ENCODE measurements at regions not wholly inside any gene's neighbourhood (a gene's known extent, or its start where the extent isn't known, plus 50 kb on each side); places are given as distances from the start of the nearest gene placed in this dataset.
"Not testable (repeated sequence)": the region's sequence is repeated elsewhere in the genome, so short reads cannot be mapped to it uniquely, and the experiment has no call there.

- no peak for DNase-seq
These were observed 106.6 kb upstream of the BARHL2 start for GRCh38 chr1:90823686-90824085.

GRCh38 chr1:90821788-90822359 lies 104.8 kb upstream of the BARHL2 start:
- no peak for DNase-seq

DNA sequence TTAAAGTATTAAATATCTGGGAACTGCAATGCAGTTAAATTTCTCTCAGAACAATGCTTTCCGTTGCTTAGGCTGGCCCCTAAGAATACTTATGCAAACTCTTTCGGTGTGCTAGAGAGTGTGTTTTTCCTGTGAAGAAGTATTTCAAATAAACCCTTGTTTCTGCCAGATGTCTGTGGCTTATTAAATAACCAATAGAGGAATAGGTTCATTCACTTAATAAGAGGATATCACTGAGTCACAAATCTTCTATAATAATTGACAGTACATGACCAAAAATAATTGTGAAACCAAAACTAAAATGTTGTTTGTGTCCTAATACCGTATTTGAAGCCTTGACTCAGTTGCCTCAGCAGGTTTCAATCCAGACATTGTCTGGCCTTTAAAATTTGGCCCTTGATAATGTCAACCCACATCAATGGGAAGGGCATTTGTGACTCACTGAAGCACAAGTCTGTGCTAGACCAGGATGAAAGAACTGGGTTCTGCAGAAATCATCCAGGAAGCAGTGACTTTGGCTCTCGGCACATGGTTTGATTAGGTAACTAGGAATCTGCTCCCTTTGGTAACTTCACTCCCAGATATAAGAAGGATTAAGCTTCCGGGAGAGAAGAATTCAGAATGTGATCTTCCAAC lies 104.2 kb upstream of the BARHL2 start:
- no peak for DNase-seq

- DNase-seq = no peak
These were observed 103.6 kb upstream of the BARHL2 start for GRCh38 chr1:90820745-90821144.

DNA sequence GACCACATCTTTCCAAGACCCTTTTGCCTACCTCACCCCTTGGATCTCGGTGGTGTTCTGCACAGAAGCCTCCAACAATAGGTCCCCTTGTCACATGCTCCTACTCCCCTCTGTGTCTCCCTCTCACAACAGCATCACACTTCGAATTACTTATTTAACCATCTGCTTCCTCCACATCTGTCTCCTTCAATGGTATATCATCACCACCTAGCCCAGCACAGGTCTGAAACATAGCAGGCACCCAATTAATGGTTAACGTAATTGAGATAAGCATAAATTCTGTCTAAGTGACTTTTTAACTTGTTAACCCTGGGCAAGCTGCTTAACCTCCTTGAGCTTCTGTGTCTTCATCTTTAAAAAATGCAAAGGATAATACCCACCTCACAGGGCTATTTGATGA lies 100.3 kb upstream of the BARHL2 start:
- no peak for DNase-seq

GRCh38 chr1:90812237-90812636 lies 95.1 kb upstream of the BARHL2 start:
- DNase-seq = not testable (repeated sequence)

DNA sequence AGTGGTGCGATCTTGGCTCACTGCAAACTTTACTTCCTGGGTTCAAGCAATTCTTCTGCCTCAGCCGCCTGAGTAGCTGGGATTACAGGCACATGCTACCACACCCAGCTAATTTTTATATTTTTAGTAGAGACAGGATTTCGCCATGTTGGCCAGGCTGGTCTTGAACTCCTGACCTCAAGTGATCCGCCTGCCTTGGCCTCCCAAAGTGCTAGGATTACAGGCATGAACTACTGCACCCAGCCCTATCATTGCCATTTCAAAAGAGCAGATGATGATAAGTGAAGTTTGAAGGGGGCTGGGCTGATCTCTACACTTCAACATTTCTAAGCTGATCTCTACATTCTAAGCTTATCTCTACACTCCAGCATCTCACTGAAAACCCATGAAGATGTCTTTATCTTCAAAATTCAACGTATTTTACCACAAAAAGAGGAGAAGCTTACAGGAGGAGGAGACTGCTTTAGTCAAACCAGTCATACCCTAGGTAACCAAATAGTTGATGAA lies 94.4 kb upstream of the BARHL2 start:
- not testable (repeated sequence) for DNase-seq

DNA sequence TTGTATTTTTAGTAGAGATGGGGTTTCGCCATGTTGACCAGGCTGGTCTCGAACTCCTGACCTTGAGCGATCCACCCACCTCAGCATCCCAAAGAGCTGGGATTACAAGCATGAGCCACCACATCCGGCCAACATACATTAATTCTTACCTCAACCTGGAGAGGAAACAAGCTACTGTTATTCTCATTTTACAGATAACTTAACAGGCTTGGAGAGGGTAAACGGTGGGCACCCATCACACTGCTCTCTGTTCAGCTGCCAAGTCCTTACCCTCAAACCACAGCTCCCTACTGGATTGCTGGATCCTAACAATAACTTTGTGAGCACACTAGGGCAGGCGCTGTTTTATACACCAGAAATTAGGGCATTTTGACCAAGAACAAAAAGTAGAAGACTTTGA lies 93.6 kb upstream of the BARHL2 start:
- no peak for DNase-seq

- DNase-seq = no peak
These were observed 92.9 kb upstream of the BARHL2 start for GRCh38 chr1:90809996-90810395.

- DNase-seq = no peak
These were observed 92.0 kb upstream of the BARHL2 start for GRCh38 chr1:90809093-90809492.

DNA sequence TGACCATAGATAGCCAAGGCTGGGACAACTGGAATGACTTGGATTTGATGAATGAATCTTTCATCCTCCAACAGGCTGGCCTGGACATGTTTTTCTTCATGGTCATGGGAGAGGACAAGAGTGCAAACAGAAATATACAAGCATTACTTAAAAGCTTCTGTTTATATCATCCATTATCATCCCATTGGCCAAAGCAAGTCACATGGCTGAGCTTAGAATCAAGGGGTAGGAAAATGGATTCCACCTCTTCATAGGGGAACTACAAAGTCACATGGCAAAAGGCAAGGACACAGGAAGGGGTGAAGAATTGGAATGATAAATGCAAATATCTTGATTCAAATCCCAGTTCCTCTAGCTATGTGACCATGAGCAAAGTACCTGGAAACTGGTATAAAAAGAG lies 90.2 kb upstream of the BARHL2 start:
- DNase-seq = no peak

GRCh38 chr1:90802622-90803021 lies 85.5 kb upstream of the BARHL2 start:
- DNase-seq = no peak

DNA sequence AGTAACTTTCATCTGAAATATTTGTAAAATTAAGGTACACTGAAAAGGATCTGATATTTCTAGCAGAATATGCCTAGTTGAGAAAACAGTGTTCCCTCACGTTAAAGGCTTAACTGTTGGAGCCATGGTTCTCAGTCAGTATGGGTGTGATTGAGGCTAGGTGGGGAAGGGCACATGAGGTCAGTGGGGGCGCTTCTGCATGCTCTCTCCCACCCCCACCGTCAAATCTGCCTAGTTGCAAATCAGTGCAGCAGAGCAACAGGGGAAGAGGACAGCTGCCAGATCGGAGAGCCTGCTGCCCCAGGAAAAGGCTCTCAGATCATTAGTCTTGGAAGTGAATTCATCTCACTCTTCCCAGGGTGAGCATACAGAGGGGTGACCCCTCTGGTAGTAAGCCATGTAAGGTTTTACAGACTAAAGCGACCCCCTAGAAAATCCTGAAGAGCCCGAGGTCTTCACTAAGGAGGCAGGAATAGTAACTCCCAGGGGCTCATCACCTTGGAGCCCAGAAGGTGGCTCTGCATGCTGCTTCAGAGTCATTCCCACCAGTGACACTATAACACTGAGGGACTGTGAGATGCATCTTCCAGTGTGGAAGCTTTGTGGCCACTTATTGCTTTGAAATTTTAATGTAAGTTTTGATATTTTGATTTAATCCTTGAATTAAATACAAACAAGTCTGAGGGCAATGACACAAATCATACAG lies 83.1 kb upstream of the BARHL2 start:
- DNase-seq = no peak

GRCh38 chr1:90799326-90799725 lies 82.2 kb upstream of the BARHL2 start:
- no peak for DNase-seq

DNA sequence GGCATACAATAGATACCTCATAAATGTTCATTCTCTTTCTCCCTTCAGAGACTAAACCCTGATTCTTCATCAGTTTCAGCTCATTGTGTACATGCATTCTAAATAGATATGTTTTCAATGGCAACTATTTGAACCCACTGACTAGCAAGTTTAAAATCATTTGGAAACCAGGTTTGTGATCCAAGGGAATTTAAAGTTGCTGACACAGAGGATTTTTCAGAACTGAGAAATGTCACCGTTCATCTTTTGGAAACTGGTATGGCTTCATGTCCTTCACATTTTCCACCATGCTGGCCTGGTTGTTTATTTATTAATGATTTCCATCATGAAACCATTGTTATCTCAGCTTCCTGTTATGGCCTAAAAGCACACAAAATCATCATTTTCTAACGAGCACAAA lies 81.8 kb upstream of the BARHL2 start:
- no peak for DNase-seq

- no peak for DNase-seq
These were observed 81.2 kb upstream of the BARHL2 start for GRCh38 chr1:90798344-90798743.

DNA sequence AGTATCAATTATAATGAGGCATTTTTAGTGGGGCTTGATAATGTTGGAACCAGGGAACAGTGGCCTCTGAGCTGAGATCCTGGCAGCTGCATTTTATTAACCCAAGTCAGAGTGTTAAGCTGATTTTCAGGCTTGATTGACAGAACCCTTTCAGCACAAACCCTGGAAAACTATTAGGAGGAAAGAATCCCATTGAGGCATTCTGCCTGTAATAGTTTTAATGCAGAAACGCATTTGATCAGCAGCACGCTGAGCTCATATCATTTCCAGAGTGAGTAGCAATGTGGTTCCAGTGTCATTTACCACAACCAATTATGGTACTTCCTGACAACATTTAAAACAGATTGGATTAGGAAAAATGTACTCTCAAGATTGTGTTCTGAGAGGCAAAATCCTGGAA lies 78.3 kb upstream of the BARHL2 start:
- no peak for DNase-seq

- DNase-seq = no peak
These were observed 69.6 kb upstream of the BARHL2 start for GRCh38 chr1:90786709-90787108.

- DNase-seq = no peak
These were observed 67.2 kb upstream of the BARHL2 start for GRCh38 chr1:90784186-90784847.

DNA sequence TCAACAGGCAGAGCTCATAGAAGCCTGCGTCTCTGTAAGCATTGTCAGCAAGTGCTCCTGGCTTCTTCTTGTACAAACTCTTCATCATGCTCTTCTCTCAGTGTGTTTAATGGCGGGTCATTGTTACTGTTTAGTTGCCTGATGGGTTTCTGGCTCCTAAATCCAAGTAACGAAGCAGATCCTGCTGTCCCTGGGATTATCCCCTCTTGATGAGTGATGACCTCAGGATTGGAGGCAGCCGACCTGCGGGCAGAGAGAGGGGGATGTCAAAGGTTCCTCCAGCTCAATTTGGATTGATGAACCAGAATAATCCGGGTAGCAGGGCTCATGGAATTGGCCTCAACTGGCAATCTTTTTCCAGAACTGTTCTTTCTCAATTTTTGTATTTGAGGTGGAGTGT lies 66.1 kb upstream of the BARHL2 start:
- DNase-seq = no peak

DNA sequence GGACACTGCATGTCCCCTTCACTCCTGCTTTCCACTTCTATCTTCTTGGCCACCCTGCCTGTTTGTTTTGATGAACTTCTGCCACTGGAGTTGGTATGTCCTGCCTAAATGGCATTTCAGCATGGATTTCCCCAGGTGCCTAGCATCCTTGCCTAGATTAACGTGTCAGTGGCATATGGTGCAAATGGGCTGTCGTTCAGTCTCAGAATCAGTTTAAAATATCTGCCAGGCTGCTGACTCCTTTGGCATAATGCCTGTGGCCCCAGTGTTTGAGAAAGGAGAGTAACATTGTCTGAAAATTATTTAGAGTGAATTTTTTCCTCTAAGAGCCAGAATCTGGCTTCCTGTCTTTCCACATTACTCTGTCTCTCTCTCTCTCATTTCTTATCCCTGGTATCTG lies 64.9 kb upstream of the BARHL2 start:
- DNase-seq = no peak

DNA sequence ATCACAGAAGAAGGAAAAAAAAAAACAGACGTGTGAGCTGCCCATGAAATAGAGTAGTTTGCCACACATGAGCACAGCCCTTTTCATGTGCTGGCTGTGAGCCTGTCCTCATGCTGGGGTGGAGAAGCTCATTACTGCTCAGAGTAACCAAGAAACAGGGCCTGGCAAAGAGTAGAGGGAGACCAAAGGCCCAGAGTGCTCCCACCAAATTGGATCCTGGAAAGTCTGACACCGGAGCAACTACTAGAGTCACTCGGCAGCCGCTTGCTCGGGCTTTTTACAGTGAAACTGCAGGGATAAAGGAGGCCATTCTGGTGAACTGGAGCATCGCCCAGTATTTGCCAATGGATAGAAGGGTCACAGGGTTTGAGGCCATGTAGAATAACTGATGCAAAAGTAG lies 64.4 kb upstream of the BARHL2 start:
- no peak for DNase-seq

DNA sequence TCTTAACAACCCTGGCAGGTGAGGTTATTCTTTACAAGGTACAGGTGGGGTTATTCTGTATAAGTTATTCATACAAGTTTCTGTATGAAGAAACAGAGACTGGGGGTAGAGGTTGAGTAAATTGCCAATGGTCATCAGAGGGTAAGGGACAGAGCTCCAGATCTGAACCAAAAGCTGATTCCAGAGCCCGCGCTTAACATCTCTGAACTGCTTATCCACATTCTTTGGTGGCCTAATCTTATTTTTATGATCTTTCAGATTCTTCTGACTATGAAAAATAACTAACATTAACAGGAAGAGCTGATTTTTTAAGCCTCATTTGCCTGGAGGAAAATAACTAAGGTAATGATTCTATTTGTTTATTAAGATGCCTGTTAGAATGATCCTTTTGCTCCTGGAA lies 63.9 kb upstream of the BARHL2 start:
- DNase-seq = no peak

DNA sequence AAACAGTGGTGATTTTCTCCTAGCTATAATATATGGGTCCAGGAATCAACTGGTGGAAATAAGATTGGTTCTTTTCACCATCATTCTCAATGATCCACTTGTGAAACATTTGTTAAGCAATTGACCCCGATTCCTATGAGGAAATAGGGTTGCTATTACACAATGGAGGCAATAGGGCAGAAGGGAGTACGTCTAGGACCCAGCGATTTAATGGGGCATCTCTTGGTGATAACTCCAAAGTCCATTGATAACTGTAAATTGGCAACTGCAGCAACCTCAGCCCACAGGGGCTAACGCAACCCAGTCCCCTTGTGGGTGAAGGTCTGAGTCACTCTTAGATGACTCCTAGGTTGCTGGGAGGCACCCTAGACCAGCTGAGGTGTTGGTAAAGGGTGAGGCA lies 62.5 kb upstream of the BARHL2 start:
- no peak for DNase-seq
